ENCODE measurements at regions not wholly inside any gene's neighbourhood (a gene's known extent, or its start where the extent isn't known, plus 50 kb on each side); places are given as distances from the start of the nearest gene placed in this dataset.

GRCh38 chr1:73804935-73805334 lies 393.0 kb downstream of the LRRIQ3 start:
- 80 to 90% (median 84%) methylated on average over 3 of the region's 3 CpGs for WGBS, 5 donors
- intact Hi-C loops (cut with DNase I; ENCODE audit: low total_unique reads), result no loop called here
- Histone ChIP-seq H3K36me3 (no peaks in the 10 kb centered on the region), H3K27me3 (no peaks in the 10 kb centered on the region), H3K4me1 (no peaks in the 10 kb centered on the region), H3K9me3 (no peaks in the 10 kb centered on the region), H3K27ac (no peak overlapping the region), H3K4me3 (no peak overlapping the region)
- DNase-seq, result no peak
- TF ChIP-seq CTCF (IDR thresholded peaks at IDR 0.05) (no peak), POLR2AphosphoS5 (IDR thresholded peaks at IDR 0.05) (no peak), POLR2A (IDR thresholded peaks at IDR 0.05) (no peak), EP300 (IDR thresholded peaks at IDR 0.05) (no peak)

GRCh38 chr1:73803380-73803779 lies 394.6 kb downstream of the LRRIQ3 start:
- no peak for TF ChIP-seq POLR2AphosphoS5 (IDR thresholded peaks at IDR 0.05)
- TF ChIP-seq CTCF (IDR thresholded peaks at IDR 0.05), result no peak
- no peak for TF ChIP-seq EP300 (IDR thresholded peaks at IDR 0.05)
- no peak for TF ChIP-seq POLR2A (IDR thresholded peaks at IDR 0.05)
- Histone ChIP-seq H3K4me1 (no peaks in the 10 kb centered on the region), H3K36me3 (no peaks in the 10 kb centered on the region), H3K9me3 (no peaks in the 10 kb centered on the region), H3K4me3 (no peak overlapping the region), H3K27ac (no peak overlapping the region), H3K27me3 (no peaks in the 10 kb centered on the region)
- DNase-seq, result peak in 1 of 2 donors; percentile 39
- WGBS, 5 donors, result 30 to 59% (median 40%) methylated on average over 4 of the region's 4 CpGs
- intact Hi-C loops (cut with DNase I; ENCODE audit: low total_unique reads), result no loop called here

GRCh38 chr1:73801912-73802429 lies 396.0 kb downstream of the LRRIQ3 start:
- no peaks in the 10 kb centered on the region for H3K36me3 ChIP-seq
- intact Hi-C loops (cut with DNase I; ENCODE audit: low total_unique reads), result no loop called here
- H3K27ac ChIP-seq, result no peak overlapping the region
- H3K4me3 ChIP-seq, result no peak overlapping the region
- DNase-seq, result no peak
- TF ChIP-seq POLR2AphosphoS5 (IDR thresholded peaks at IDR 0.05) (no peak), EP300 (IDR thresholded peaks at IDR 0.05) (no peak), CTCF (IDR thresholded peaks at IDR 0.05) (no peak), POLR2A (IDR thresholded peaks at IDR 0.05) (no peak)
- H3K27me3 ChIP-seq, result no peaks in the 10 kb centered on the region
- no peaks in the 10 kb centered on the region for H3K9me3 ChIP-seq
- no peaks in the 10 kb centered on the region for H3K4me1 ChIP-seq
- 30 to 46% (median 43%) methylated on average over 1 of the region's 1 CpG for WGBS, 5 donors

- intact Hi-C loops (cut with DNase I; ENCODE audit: low total_unique reads), result no loop called here
- no peak overlapping the region for H3K4me3 ChIP-seq
- 26 to 39% (median 28%) methylated on average over 2 of the region's 2 CpGs for WGBS, 5 donors
- no peaks in the 10 kb centered on the region for H3K36me3 ChIP-seq
- DNase-seq, result no peak
- no peaks in the 10 kb centered on the region for H3K9me3 ChIP-seq
- H3K27ac ChIP-seq, result no peak overlapping the region
- TF ChIP-seq CTCF (IDR thresholded peaks at IDR 0.05) (no peak), POLR2A (IDR thresholded peaks at IDR 0.05) (no peak), POLR2AphosphoS5 (IDR thresholded peaks at IDR 0.05) (no peak), EP300 (IDR thresholded peaks at IDR 0.05) (no peak)
- H3K27me3 ChIP-seq, result no peaks in the 10 kb centered on the region
- no peaks in the 10 kb centered on the region for H3K4me1 ChIP-seq
Measured at GRCh38 chr1:73800376-73800775, 397.6 kb downstream of the LRRIQ3 start.
